K562 (cell line): ENCODE measurements at regions not wholly inside any gene's neighbourhood (a gene's known extent, or its start where the extent isn't known, plus 50 kb on each side); places are given as distances from the start of the nearest gene placed in this dataset.

ENCODE experiments used
- ATAC-seq: fragments of 200-7000 bp; cut with Tn5 transposase; 3 replicates; pipeline ENCODE4 v1.9.1; 2020; ENCODE audit warnings: moderate library complexity
- BruUV-seq: library from RNA; stranded (reverse); fragments of 400-500 nt; replicated peaks from 2 replicates; lab custom pipeline; 2021; lab: Mats Ljungman, UMichigan
- CTCF ChIA-PET: fragments of 300-600 bp; formaldehyde crosslinking; extraction: SDS; loops from one replicate; lab custom pipeline; 2021; ENCODE audit warnings: low intra/inter-chr PET ratio; lab: Yijun Ruan, JAX
- POLR2A ChIA-PET: fragments of 300-600, 350-650 bp; sonication (Branson Sonifier 250); formaldehyde crosslinking; extraction: SDS; loops from one replicate; lab custom pipeline; 2021; ENCODE audit warnings: antibody characterized with exemption, inconsistent platforms; lab: Yijun Ruan, JAX
- DNase-seq, 4 experiments: peaks; one replicate each; pipeline versions ENCODE4 v3.0.0 to v3.0.0-alpha.2; 2011 to 2018; ENCODE audit warnings: low spot score in 3 of 4, mixed read lengths in 3 of 4; ENCODE audit errors: extremely low read depth in 1 of 4
- FAIRE-seq: peaks from 2 replicates; lab custom pipeline; 2011; peaks lifted over from hg19 to GRCh38; lab: Jason Lieb, UNC
- H2AFZ ChIP-seq: 2 replicates; pipeline ENCODE4 v1.6.0; 2011; ENCODE audit warnings: low read depth, low read length, control low read depth, inconsistent platforms
- H3K27ac ChIP-seq: fragments of 200-600 bp; 3 replicates; pipeline ENCODE4 v1.8.0; 2011; ENCODE audit warnings: low read depth, mild to moderate bottlenecking, control low read depth, inconsistent platforms, low read length, moderate library complexity, mixed read lengths; ENCODE audit errors: extremely low read depth
- H3K27me3 ChIP-seq, 2 experiments: fragments of 300-600 bp in 1 of 2; 2 replicates in 1 of 2; 3 replicates in 1 of 2; pipeline versions ENCODE4 v1.6.0 to v1.8.0; 2011; ENCODE audit warnings: inconsistent platforms in 2 of 2, low read length in 2 of 2, mild to moderate bottlenecking in 1 of 2, mixed read lengths in 1 of 2, moderate library complexity in 1 of 2; ENCODE audit not compliant: control insufficient read depth in 2 of 2, insufficient read depth in 2 of 2
- H3K36me3 ChIP-seq: fragments of 300-600 bp; 3 replicates; pipeline ENCODE4 v1.8.0; 2011; ENCODE audit warnings: mild to moderate bottlenecking, low read length, inconsistent platforms; ENCODE audit not compliant: control insufficient read depth, insufficient read depth
- H3K4me1 ChIP-seq, 2 experiments: fragments of 200-600 bp in 1 of 2; replicated peaks in 1 of 2; 2 replicates in 1 of 2; 3 replicates in 1 of 2; pipeline versions ENCODE4 v1.5.1 to v1.8.0; 2011; ENCODE audit warnings: inconsistent platforms in 2 of 2, low read length in 2 of 2, mild to moderate bottlenecking in 1 of 2, mixed read lengths in 1 of 2, moderate library complexity in 1 of 2; ENCODE audit not compliant: control insufficient read depth in 2 of 2, insufficient read depth in 2 of 2
- H3K4me2 ChIP-seq: 2 replicates; pipeline ENCODE4 v1.6.1; 2011; ENCODE audit warnings: low read length, control low read depth, inconsistent platforms, mixed read lengths; ENCODE audit not compliant: insufficient read depth
- H3K4me3 ChIP-seq: fragments of 200-600 bp; sonication (generic), shearing (Covaris generic); 2 replicates; pipeline ENCODE4 v1.5.1; 2016; ENCODE audit warnings: control low read depth, inconsistent platforms
- H3K79me2 ChIP-seq: fragments of 200-600 bp; 3 replicates; pipeline ENCODE4 v1.8.0; 2011; ENCODE audit warnings: low read length, inconsistent platforms; ENCODE audit not compliant: control insufficient read depth, insufficient read depth
- H3K9ac ChIP-seq, 2 experiments: 2 replicates each; pipeline versions ENCODE4 v1.6.0 to v1.6.1; 2011; ENCODE audit warnings: low read depth in 2 of 2, low read length in 2 of 2, control low read depth in 1 of 2, inconsistent platforms in 1 of 2, mild to moderate bottlenecking in 1 of 2, mixed read lengths in 1 of 2; ENCODE audit not compliant: insufficient read depth in 1 of 2
- H3K9me1 ChIP-seq: one replicate; pipeline ENCODE4 v1.6.0; 2011; ENCODE audit warnings: inconsistent platforms, mild to moderate bottlenecking, low read length, moderate library complexity; ENCODE audit not compliant: control insufficient read depth, insufficient read depth
- H3K9me3 ChIP-seq: replicated peaks from 2 replicates; pipeline ENCODE4 v1.5.1; 2011; ENCODE audit warnings: low read depth, low read length, inconsistent platforms; ENCODE audit not compliant: control insufficient read depth, insufficient read depth
- H4K20me1 ChIP-seq: replicated peaks from 2 replicates; pipeline ENCODE4 v1.6.1; 2011; ENCODE audit warnings: low read length, inconsistent platforms, mixed read lengths; ENCODE audit not compliant: control insufficient read depth, insufficient read depth
- CSDE1 ChIP-seq, 2 experiments: fragments of 450-650 bp; IDR thresholded peaks; 2 replicates each; pipeline ENCODE4 v1.6.1; 2016; ENCODE audit warnings: mild to moderate bottlenecking in 1 of 2
- ESRRA ChIP-seq: fragments of 450-650 bp; IDR thresholded peaks from 2 replicates; pipeline ENCODE4 v1.6.1; 2014; ENCODE audit warnings: low read depth, mild to moderate bottlenecking, moderate library complexity, borderline replicate concordance
- NBN ChIP-seq: fragments of 450-650 bp; IDR thresholded peaks from 2 replicates; pipeline ENCODE4 v1.6.1; 2016; ENCODE audit warnings: low read depth, mild to moderate bottlenecking
- POU5F1 ChIP-seq: fragments of 150-350 bp; IDR thresholded peaks from 2 replicates; pipeline ENCODE4 v1.6.1; 2014; ENCODE audit warnings: borderline replicate concordance, low read length, low read depth, mild to moderate bottlenecking; ENCODE audit not compliant: partially characterized antibody
- ZNF717 ChIP-seq: fragments of 250-450 bp; sonication (Bioruptor Pico); IDR thresholded peaks from 2 replicates; pipeline ENCODE4 v1.5.0; 2021
- in situ Hi-C: fragments of 300-500 bp; cut with MboI; formaldehyde crosslinking; loops from 4 replicates; pipeline ENCODE4 v1.15.0; 2018; ENCODE audit warnings: inconsistent platforms, mixed read lengths
- intact Hi-C: fragments of 100-400 bp; cut with micrococcal nuclease; formaldehyde crosslinking; loops from 2 replicates; pipeline ENCODE4 v1.14.2; 2022
- TF ChIP-seq, protein P1 (sequence below): sonication (generic); formaldehyde crosslinking; IDR thresholded peaks from 2 replicates; pipeline ENCODE4 v1.8.0; 2023; ENCODE audit warnings: missing genetic modification reagents, mild to moderate bottlenecking, borderline replicate concordance

DNA sequence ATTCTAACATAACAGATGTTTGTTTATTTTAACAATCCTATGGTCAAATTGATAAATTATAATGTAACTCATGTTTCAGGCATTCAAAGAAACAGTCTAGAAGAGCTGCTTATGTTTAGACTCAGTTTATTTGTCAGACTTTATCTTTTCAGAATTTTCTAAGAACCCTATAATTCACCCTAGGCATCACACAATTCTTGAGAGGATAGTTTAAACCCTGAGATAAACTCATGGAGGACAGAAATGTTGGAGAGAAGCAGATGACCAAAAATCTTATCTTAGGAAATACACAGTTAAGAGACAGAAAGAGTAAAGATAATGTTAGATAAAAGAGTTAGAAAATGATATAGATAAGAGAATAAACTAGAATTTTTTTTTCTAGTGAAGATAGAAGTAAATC, 1185.7 kb upstream of the SLC10A2 start (continued):
- TF ChIP-seq ZNF717 (CRISPR knock-in tag) (no peak), CSDE1 (IDR thresholded peaks at IDR 0.05) (no peak), NBN (no peak)

DNA sequence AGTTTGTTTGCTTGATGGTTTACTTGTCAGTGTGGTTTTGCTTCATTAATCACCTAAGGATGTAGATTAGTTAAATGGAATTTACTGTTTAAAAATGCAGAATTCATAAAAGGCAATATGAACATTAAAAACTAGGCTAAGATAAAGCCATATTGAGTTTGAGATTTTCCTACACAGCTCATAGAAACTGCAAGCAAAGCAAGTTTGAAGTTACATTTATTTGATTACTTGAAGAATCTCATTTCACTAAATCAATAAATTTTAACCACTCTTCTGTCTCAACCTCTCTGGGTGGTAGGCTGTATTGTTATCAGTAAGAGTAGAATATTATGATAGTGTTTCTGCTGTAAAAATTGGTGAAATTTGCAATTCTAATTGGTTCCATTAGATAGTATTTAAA, 1180.7 kb upstream of the SLC10A2 start:
- no TSS peak for BruUV-seq
- Histone ChIP-seq H3K27ac (no peak overlapping the region), H3K27me3 (no peaks in the 10 kb centered on the region), H3K9me1 (no peaks in the 10 kb centered on the region), H3K4me1 (no peaks in the 10 kb centered on the region)
- no peak for FAIRE-seq
- no peak for DNase-seq
- ChIA-PET CTCF (no interaction called here), POLR2A (no interaction called here)
- intact Hi-C loops: no loop called here
- TF ChIP-seq ESRRA (no peak), POU5F1 (no peak)
- TF ChIP-seq, protein P1, sequence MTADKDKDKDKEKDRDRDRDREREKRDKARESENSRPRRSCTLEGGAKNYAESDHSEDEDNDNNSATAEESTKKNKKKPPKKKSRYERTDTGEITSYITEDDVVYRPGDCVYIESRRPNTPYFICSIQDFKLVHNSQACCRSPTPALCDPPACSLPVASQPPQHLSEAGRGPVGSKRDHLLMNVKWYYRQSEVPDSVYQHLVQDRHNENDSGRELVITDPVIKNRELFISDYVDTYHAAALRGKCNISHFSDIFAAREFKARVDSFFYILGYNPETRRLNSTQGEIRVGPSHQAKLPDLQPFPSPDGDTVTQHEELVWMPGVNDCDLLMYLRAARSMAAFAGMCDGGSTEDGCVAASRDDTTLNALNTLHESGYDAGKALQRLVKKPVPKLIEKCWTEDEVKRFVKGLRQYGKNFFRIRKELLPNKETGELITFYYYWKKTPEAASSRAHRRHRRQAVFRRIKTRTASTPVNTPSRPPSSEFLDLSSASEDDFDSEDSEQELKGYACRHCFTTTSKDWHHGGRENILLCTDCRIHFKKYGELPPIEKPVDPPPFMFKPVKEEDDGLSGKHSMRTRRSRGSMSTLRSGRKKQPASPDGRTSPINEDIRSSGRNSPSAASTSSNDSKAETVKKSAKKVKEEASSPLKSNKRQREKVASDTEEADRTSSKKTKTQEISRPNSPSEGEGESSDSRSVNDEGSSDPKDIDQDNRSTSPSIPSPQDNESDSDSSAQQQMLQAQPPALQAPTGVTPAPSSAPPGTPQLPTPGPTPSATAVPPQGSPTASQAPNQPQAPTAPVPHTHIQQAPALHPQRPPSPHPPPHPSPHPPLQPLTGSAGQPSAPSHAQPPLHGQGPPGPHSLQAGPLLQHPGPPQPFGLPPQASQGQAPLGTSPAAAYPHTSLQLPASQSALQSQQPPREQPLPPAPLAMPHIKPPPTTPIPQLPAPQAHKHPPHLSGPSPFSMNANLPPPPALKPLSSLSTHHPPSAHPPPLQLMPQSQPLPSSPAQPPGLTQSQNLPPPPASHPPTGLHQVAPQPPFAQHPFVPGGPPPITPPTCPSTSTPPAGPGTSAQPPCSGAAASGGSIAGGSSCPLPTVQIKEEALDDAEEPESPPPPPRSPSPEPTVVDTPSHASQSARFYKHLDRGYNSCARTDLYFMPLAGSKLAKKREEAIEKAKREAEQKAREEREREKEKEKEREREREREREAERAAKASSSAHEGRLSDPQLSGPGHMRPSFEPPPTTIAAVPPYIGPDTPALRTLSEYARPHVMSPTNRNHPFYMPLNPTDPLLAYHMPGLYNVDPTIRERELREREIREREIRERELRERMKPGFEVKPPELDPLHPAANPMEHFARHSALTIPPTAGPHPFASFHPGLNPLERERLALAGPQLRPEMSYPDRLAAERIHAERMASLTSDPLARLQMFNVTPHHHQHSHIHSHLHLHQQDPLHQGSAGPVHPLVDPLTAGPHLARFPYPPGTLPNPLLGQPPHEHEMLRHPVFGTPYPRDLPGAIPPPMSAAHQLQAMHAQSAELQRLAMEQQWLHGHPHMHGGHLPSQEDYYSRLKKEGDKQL (CRISPR knock-in tag): no peak
- TF ChIP-seq, all 486 proteins: peak for 0
- in situ Hi-C loops: no loop called here
- H3K4me3 ChIP-seq: no peak overlapping the region
- no peak overlapping the region for H3K4me2 ChIP-seq
- H4K20me1 ChIP-seq: no peaks in the 10 kb centered on the region
- H3K79me2 ChIP-seq: no peaks in the 10 kb centered on the region
- H3K9ac ChIP-seq: no peak overlapping the region
- H3K9me3 ChIP-seq: no peaks in the 10 kb centered on the region
- no peaks in the 10 kb centered on the region for H3K36me3 ChIP-seq
- H2AFZ ChIP-seq: no peak overlapping the region
- no peak for ATAC-seq
